B cell (primary cell): ENCODE measurements at regions not wholly inside any gene's neighbourhood (a gene's known extent, or its start where the extent isn't known, plus 50 kb on each side); places are given as distances from the start of the nearest gene placed in this dataset.

ENCODE experiments used
- ATAC-seq: fragments of 200-7000 bp; cut with Tn5 transposase; one replicate; pipeline ENCODE4 v1.10.0; 2021; ENCODE audit warnings: low read depth, mild to moderate bottlenecking, moderate number of reproducible peaks, moderate library complexity
- CTCF ChIA-PET: fragments of 350-600 bp; sonication (Branson Sonifier 250); formaldehyde crosslinking; loops from one replicate; lab custom pipeline; 2021; ENCODE audit warnings: antibody characterized with exemption, inconsistent platforms; lab: Charles Lee
- POLR2A ChIA-PET: fragments of 350-600 bp; sonication (Branson Sonifier 250); formaldehyde crosslinking; loops from one replicate; lab custom pipeline; 2021; ENCODE audit warnings: antibody characterized with exemption; lab: Charles Lee
- DNase-seq: peaks from one replicate; pipeline ENCODE4 v3.0.0; 2013
- H2AFZ ChIP-seq: 2 replicates; pipeline ENCODE4 v1.6.1; 2012; ENCODE audit warnings: mild to moderate bottlenecking, low read depth, low read length; ENCODE audit not compliant: insufficient read depth, poor library complexity, severe bottlenecking
- H3K27ac ChIP-seq, 2 donors: 1 replicate in 1 of 2; 2 replicates in 1 of 2; pipeline ENCODE4 v1.5.1; 2012 to 2013; ENCODE audit warnings: low read length in 2 of 2, mild to moderate bottlenecking in 2 of 2, moderate library complexity in 1 of 2
- H3K27me3 ChIP-seq, 4 experiments: fragments of 200-600 bp in 1 of 4; sonication (generic) in 1 of 4; replicated peaks in 1 of 4; 1 replicate in 2 of 4; 2 replicates in 2 of 4; pipeline versions ENCODE4 v1.6.1 to v1.7.0; 2013 to 2016; ENCODE audit warnings: low read length in 3 of 4, mild to moderate bottlenecking in 2 of 4, mixed read lengths in 1 of 4, moderate library complexity in 1 of 4; ENCODE audit not compliant: insufficient read depth in 4 of 4, control insufficient read depth in 3 of 4; ENCODE audit errors: control extremely low read depth in 1 of 4
- H3K36me3 ChIP-seq, 2 experiments: replicated peaks in 1 of 2; 1 replicate in 1 of 2; 2 replicates in 1 of 2; pipeline versions ENCODE4 v1.6.1 to v1.7.1; 2013; ENCODE audit warnings: low read length in 1 of 2; ENCODE audit not compliant: insufficient read depth in 2 of 2, control insufficient read depth in 1 of 2; ENCODE audit errors: control extremely low read depth in 1 of 2, extremely low read depth in 1 of 2
- H3K4me1 ChIP-seq, 2 donors: fragments of 200-600 bp in 1 of 2; sonication (generic) in 1 of 2; 1 replicate in 1 of 2; 2 replicates in 1 of 2; pipeline versions ENCODE4 v1.5.1 to v1.6.1; 2013 to 2017; ENCODE audit warnings: low read length in 2 of 2; ENCODE audit not compliant: control insufficient read depth in 2 of 2, insufficient read depth in 2 of 2
- H3K4me2 ChIP-seq: replicated peaks from 2 replicates; pipeline ENCODE3; 2012; ENCODE audit warnings: mild to moderate bottlenecking, low read depth, low read length; ENCODE audit not compliant: poor library complexity, severe bottlenecking
- H3K4me3 ChIP-seq, 5 experiments: fragments of 200-600 bp in 1 of 5; sonication (generic) in 1 of 5; 1 replicate in 3 of 5; 2 replicates in 2 of 5; pipeline versions ENCODE4 v1.5.1 to v1.7.0; 2011 to 2016; ENCODE audit warnings: low read length in 4 of 5, mild to moderate bottlenecking in 4 of 5, low read depth in 2 of 5, control low read depth in 1 of 5, moderate library complexity in 1 of 5; ENCODE audit not compliant: insufficient read depth in 1 of 5; ENCODE audit errors: control extremely low read depth in 1 of 5, extremely low read depth in 1 of 5
- H3K79me2 ChIP-seq: fragments of 200-600 bp; sonication (generic); one replicate; pipeline ENCODE4 v1.6.0; 2016; ENCODE audit warnings: low read length; ENCODE audit not compliant: control insufficient read depth, insufficient read depth
- H3K9ac ChIP-seq: fragments of 200-600 bp; sonication (generic); 2 replicates; pipeline ENCODE4 v1.6.1; 2017; ENCODE audit warnings: mild to moderate bottlenecking, low read length, moderate library complexity
- H3K9me3 ChIP-seq, 3 donors: one replicate each; pipeline versions ENCODE4 v1.6.1 to v1.7.1; 2013; ENCODE audit warnings: low read length in 2 of 3; ENCODE audit not compliant: control insufficient read depth in 2 of 3, insufficient read depth in 1 of 3; ENCODE audit errors: control extremely low read depth in 1 of 3
- H4K20me1 ChIP-seq: 2 replicates; pipeline ENCODE4 v1.6.0; 2012; ENCODE audit warnings: mild to moderate bottlenecking, low read length; ENCODE audit not compliant: insufficient read depth, control insufficient read depth, poor library complexity, severe bottlenecking
- H3K27ac Mint-ChIP-seq: one replicate; pipeline ENCODE4 v1.8.0; 2021; ENCODE audit warnings: mixed read lengths
- H3K27me3 Mint-ChIP-seq: one replicate; pipeline ENCODE4 v1.8.0; 2021; ENCODE audit warnings: mixed read lengths
- H3K4me1 Mint-ChIP-seq: one replicate; pipeline ENCODE4 v1.8.0; 2021; ENCODE audit warnings: mixed read lengths
- H3K4me3 Mint-ChIP-seq: one replicate; pipeline ENCODE4 v1.8.0; 2021; ENCODE audit warnings: mixed read lengths
- H3K9me3 Mint-ChIP-seq: one replicate; pipeline ENCODE4 v1.8.0; 2022; ENCODE audit warnings: mixed read lengths; ENCODE audit not compliant: insufficient read depth
- EZH2 ChIP-seq: IDR thresholded peaks from 2 replicates; pipeline ENCODE4 v1.6.1; 2012; ENCODE audit warnings: borderline replicate concordance, low read depth, mild to moderate bottlenecking, moderate library complexity, low read length; ENCODE audit not compliant: insufficient read depth, poor library complexity, severe bottlenecking
- WGBS: methylation state at CpG from one replicate; pipeline ENCODE4 v1.1.5; 2013; ENCODE audit warnings: missing lambda C conversion rate; ENCODE audit not compliant: insufficient coverage; 5-methylcytosine and 5-hydroxymethylcytosine counted together
- intact Hi-C: fragments of 100-400 bp; cut with micrococcal nuclease; formaldehyde crosslinking; loops from one replicate; pipeline ENCODE4 v1.10.0; 2022
- TF ChIP-seq, protein P1 (sequence below): fragments of 200-600 bp; IDR thresholded peaks from one replicate; pipeline ENCODE4 v1.8.0; 2022; ENCODE audit warnings: antibody characterized with exemption, mild to moderate bottlenecking

DNA sequence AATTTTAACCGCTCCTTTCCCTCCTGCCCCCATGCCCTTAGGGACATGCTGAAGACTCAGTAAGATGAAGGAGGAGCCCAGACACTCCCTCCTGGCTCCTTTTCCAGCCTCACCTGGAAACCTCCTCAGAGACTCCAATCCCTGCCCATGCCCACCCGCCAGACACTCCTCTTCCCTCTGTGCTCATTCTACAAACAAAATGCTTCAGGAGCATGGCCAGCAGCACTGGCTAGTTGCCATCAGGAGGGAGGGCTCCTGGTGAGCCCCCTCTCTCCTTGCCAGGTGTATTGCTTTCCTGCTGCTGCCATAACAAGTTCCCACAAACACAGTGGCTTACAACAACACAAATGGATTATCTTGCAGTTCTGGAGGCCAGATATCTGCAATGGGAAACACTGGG lies 126.1 kb downstream of the PSMG1 start:
- Mint-ChIP-seq H3K27ac (no peak overlapping the region), H3K9me3 (no peaks in the 10 kb centered on the region), H3K27me3 (peaks cover 7% of the 10 kb centered on the region), H3K4me3 (no peak overlapping the region), H3K4me1 (no peaks in the 10 kb centered on the region)
- H3K9ac ChIP-seq = no peak overlapping the region
- no peaks in the 10 kb centered on the region for H4K20me1 ChIP-seq
- no peaks in the 10 kb centered on the region for H3K4me1 ChIP-seq
- no peaks in the 10 kb centered on the region for H3K9me3 ChIP-seq
- no peak overlapping the region for H3K4me3 ChIP-seq
- 100% methylated on average over 1 of the region's 2 CpGs for WGBS
- ATAC-seq (no peak), DNase-seq (no peak)
- no peaks in the 10 kb centered on the region for H3K36me3 ChIP-seq
- no peak overlapping the region for H3K4me2 ChIP-seq
- TF ChIP-seq, protein P1, sequence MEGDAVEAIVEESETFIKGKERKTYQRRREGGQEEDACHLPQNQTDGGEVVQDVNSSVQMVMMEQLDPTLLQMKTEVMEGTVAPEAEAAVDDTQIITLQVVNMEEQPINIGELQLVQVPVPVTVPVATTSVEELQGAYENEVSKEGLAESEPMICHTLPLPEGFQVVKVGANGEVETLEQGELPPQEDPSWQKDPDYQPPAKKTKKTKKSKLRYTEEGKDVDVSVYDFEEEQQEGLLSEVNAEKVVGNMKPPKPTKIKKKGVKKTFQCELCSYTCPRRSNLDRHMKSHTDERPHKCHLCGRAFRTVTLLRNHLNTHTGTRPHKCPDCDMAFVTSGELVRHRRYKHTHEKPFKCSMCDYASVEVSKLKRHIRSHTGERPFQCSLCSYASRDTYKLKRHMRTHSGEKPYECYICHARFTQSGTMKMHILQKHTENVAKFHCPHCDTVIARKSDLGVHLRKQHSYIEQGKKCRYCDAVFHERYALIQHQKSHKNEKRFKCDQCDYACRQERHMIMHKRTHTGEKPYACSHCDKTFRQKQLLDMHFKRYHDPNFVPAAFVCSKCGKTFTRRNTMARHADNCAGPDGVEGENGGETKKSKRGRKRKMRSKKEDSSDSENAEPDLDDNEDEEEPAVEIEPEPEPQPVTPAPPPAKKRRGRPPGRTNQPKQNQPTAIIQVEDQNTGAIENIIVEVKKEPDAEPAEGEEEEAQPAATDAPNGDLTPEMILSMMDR = no peak
- no peak for TF ChIP-seq EZH2
- CTCF ChIA-PET = no interaction called here
- intact Hi-C loops = no loop called here
- no peak overlapping the region for H3K27ac ChIP-seq
- POLR2A ChIA-PET = no interaction called here
- no peaks in the 10 kb centered on the region for H3K79me2 ChIP-seq
- no peaks in the 10 kb centered on the region for H3K27me3 ChIP-seq
- H2AFZ ChIP-seq = no peak overlapping the region

DNA sequence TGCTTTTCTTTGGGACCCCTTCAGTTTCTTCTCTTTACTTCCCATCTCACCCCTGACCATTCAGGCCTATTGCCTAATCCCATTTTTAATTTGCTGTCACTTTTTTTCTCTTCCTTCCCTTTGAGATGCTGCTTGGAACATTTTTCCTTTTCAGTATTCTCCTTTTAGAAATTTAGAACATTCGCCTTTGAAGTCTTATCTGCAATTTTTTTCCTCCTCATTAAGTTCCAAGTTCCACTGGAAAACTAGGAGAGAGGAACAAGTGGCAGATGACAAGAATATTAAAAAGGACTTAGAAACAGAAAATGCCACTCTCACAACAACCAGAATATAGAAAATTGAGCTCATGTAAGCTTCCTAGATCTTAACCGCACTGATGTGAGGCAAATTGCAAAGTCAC lies 126.6 kb downstream of the PSMG1 start:
- TF ChIP-seq, protein P1 = no peak
- no peak for TF ChIP-seq EZH2
- intact Hi-C loops = no loop called here
- H2AFZ ChIP-seq = no peak overlapping the region
- peaks cover 7% of the 10 kb centered on the region for H3K27me3 Mint-ChIP-seq
- no peaks in the 10 kb centered on the region for H3K79me2 ChIP-seq
- no peak overlapping the region for H3K27ac ChIP-seq
- H3K36me3 ChIP-seq = no peaks in the 10 kb centered on the region
- no peaks in the 10 kb centered on the region for H3K9me3 ChIP-seq
- H3K9me3 Mint-ChIP-seq = no peaks in the 10 kb centered on the region
- H3K27ac Mint-ChIP-seq = no peak overlapping the region
- DNase-seq (no peak), ATAC-seq (no peak)
- no peak overlapping the region for H3K4me3 Mint-ChIP-seq
- H3K27me3 ChIP-seq = no peaks in the 10 kb centered on the region
- no peak overlapping the region for H3K4me2 ChIP-seq
- no peaks in the 10 kb centered on the region for H4K20me1 ChIP-seq
- ChIA-PET CTCF (no interaction called here), POLR2A (no interaction called here)
- H3K9ac ChIP-seq = no peak overlapping the region
- no peak overlapping the region for H3K4me3 ChIP-seq
- no peaks in the 10 kb centered on the region for H3K4me1 ChIP-seq
- no peaks in the 10 kb centered on the region for H3K4me1 Mint-ChIP-seq
- WGBS = no CpG with 5 or more reads among the region's 2 CpGs
